GM20431 (cell line): ENCODE measurements at regions not wholly inside any gene's neighbourhood (a gene's known extent, or its start where the extent isn't known, plus 50 kb on each side); places are given as distances from the start of the nearest gene placed in this dataset.
"Not testable (repeated sequence)": the region's sequence is repeated elsewhere in the genome, so short reads cannot be mapped to it uniquely, and the experiment has no call there.

Source experiments
- in situ Hi-C: fragments of 300-500 bp; cut with MseI, MboI; formaldehyde crosslinking; loops from one replicate; pipeline ENCODE4 v1.15.0; 2020; ENCODE audit warnings: low sequenced_read_pairs; ENCODE audit not compliant: unreplicated experiment

DNA sequence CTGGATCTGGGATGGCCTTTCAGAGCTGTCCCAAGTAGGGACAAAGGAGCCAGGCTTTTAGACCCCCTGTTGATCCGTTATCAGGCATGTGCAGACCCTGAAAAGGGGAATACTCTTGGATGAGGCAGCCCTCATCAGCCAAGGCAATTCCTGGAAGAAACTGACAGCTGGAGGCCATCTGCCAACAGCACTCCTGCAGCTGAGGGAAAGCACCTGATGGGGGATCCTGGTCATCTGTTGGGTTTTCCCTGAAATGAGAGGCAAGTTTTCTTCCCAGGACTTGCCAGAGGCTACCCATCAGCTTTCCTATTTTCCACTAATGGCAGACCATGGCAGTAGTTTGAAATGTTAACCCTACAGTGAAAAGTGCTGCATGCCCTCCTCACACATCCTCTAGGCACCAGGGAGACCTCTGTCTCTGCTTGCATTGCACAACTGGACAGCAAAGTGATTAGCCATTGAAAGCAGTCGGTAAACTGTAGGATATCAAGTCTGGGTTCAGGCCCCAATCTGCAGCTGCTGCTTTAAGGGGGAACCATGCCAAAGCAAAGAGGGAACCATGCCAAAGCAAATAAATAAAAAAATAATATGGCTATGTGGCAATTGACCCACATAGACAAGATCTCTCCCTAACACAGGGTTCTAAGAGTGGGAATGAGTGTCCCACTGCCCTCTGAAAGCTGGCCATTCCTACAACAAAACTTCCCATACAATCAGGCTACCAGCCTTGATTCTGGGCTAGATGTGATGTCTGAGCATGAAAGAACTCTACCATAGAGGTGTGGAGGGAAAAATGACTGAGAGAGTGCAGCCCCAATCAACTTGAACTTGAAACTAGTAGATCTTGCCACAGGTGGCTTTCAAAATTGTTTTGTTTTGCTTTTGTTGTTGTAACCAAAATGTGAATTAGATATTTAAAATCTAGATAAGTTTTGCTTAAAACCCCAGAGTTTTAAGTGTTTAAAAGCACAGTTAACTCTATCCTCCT, 232.0 kb upstream of the STT3B start:
- in situ Hi-C loops: no loop called here

GRCh38 chr3:31302343-31302742, 230.4 kb upstream of the STT3B start:
- in situ Hi-C loops: no loop called here

DNA sequence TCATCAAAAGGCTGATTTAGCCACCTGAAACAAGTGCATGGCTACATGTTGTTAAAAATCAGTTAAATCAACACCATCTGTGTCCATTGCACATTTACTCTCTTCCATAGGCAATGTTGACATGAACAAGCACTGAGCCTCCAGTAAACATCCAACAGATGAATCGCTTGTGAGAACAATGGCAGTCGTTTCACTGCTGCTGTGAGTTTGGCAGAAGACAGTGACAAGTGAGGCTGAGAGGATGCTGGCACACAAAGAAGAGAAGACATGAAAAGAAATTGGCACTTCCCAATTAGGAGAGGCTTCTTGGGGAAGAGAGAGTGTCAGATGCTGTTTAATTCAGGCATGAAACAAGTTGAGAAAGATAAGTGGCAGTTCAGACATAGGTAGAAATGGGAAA, 227.4 kb upstream of the STT3B start:
- in situ Hi-C loops: no loop called here

DNA sequence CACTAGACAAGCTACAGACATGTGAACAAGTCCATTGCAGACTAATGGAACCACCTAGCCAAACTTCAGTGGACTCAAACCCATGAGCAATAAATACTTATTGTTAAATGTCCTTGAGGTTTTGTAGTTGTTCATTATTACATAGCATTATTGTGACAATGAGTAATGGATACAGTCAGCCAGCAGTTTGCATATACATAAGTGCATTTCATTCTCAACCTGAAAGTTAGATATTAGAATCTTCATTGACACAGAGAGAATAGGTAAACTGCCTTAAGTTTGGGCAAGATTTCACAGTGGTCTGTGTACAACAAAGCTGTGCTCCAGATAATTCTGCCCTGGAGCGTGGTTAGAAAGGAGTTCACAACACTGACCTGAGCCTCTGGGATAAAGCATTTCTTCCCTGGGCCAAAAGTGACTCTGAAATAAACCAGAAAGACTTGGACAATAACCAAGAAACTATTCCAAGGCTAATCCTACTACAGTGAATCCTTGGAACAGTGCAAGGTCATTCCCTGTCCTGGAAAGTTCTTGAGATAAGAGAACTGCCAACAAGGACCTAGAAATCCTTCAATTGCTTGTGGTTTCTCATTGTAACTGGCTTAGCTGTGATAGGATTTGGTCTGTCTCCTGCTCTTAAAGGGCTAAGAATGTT, 225.5 kb upstream of the STT3B start:
- in situ Hi-C loops: no loop called here

DNA sequence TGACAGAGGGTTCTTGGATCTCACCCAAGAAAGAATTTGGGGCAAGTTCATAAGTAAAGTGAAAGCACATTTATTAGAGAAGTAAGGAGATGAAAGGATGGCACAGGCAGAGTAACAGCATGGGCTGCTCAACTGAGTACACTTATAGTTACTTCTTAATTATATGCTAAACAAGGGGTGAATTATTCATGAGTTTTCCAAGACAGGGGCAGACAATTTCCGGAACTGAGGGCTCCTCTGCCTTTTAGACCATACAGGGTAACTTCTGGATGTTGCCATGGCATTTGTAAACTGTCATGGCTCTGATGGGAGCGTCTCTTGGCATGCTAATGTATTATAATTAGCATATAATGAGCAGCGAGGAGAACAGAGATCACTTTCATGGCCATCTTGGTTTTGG, 221.2 kb upstream of the STT3B start:
- in situ Hi-C loops: no loop called here

- in situ Hi-C loops: no loop called here
These were observed 220.3 kb upstream of the STT3B start for GRCh38 chr3:31312400-31312799.

- in situ Hi-C loops: no loop called here
These were observed 218.5 kb upstream of the STT3B start for GRCh38 chr3:31314258-31314657.

- in situ Hi-C loops: no loop called here
These were observed 213.4 kb upstream of the STT3B start for GRCh38 chr3:31319332-31319731.

- in situ Hi-C loops: no loop called here
These were observed 211.1 kb upstream of the STT3B start for GRCh38 chr3:31321620-31322019.

- in situ Hi-C loops: no loop called here
These were observed 210.3 kb upstream of the STT3B start for GRCh38 chr3:31322460-31322859.

GRCh38 chr3:31327826-31328357, 204.8 kb upstream of the STT3B start:
- in situ Hi-C loops: not testable (repeated sequence)

GRCh38 chr3:31331278-31331677, 201.4 kb upstream of the STT3B start:
- in situ Hi-C loops: no loop called here

DNA sequence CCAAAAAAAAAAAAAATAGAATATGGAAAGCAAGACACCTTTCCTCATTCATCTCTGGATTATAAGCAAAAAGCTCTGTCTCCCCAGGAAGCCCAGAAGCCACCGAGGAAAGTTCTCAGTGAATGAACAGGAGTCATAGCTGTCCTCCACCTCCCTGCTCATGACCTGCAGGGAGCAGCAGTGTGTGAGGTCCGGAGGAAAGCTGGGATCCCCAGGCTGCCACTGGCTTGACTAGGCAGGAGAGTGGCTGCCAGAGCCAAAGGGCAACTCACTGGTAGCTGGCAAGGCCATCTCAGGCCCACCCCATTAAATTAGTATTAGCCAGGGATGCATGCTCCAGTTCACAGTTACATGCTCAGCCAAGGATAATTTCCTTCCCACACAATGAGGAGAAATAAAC, 191.6 kb upstream of the STT3B start:
- in situ Hi-C loops: no loop called here

DNA sequence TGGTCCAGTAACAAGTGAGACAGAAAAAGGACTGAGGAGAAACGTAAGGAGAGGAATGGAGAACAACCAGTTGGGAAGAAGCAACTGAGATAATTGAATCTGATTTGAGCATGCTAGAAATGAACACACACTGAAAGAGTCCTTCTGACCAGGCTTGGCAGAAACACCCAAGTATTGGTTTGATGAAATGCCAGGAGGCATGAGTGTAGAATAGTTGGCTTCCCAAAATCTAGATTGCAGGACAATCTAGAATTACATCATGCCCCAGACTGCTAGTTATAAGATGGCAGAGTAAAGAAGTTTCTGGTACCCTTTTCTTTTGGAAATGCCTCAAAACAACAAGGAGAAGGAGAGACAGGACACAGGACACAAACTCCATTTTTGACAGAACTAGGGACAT, 189.7 kb upstream of the STT3B start:
- in situ Hi-C loops: no loop called here

DNA sequence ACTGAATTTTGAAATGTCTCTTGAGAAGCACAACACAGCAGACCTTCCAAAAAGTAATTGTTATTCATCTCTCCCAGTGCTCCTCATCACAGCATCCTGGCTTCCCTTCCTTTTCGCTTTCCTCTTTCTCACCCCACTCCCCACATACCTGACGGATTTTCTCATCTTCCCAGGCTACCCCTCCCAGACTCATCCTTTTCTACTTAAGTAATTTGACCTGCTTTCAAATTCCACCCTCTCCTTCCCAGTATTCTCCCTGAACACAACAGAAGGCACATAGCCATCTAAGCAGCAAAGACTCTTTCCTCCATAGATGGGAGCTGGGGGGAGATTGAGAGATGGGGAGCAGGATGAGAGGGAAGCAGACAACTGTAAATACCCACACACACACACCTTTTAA, 187.1 kb upstream of the STT3B start:
- in situ Hi-C loops: no loop called here

GRCh38 chr3:31346542-31346979, 186.2 kb upstream of the STT3B start:
- in situ Hi-C loops: no loop called here

DNA sequence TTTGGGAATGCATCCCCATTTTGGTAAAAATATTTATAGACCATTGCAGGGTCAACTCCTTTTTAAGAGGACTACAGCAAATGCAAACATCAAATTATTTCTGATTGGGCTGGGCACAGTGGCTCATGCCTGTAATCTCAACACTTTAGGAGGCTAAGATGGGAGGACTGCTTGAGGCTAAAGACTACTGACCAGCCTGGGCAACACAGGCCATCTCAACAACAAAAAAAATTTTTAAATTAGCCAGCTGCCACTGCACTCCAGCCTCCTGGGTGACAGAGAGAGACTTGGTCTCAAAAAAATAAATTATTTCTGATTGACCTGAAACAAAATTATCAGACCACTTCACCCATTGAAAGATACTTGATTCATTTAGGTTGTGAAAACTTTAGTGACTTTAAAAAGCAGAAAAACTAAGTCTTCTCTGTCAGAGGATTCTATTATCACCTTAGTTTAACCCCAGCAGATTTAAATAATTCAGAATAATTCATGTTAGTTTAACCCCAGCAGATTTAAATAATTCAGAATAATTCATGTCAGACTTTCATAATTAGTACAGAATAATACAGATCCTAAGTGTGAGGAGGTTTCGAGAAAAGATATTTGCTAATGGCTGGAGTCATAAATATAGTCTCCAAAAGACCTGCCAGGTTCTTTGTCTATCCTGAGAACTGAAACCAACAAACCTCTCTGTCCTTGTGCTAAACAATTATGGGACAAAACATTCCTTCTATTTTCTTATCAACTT, 183.6 kb upstream of the STT3B start:
- in situ Hi-C loops: no loop called here

GRCh38 chr3:31350307-31350706, 182.4 kb upstream of the STT3B start:
- in situ Hi-C loops: no loop called here

DNA sequence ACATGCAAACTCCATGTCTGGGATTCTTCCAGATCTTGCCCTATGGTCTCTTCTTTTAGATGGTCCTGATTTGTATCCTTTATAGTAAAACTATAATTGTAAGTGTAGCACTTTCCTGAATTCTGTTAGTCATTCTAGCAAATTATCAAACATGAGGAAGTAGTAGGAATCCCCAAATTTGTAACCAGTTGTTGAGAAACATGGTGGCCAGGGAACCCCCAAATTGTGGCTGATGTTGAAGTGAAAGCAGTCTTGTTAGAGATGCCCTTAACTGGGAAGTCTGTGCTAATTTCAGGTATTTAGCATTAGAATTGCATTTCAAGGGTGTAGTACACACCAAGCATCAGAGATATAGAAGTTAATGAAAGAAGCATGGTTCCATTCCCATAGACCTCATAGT, 180.4 kb upstream of the STT3B start:
- in situ Hi-C loops: no loop called here

DNA sequence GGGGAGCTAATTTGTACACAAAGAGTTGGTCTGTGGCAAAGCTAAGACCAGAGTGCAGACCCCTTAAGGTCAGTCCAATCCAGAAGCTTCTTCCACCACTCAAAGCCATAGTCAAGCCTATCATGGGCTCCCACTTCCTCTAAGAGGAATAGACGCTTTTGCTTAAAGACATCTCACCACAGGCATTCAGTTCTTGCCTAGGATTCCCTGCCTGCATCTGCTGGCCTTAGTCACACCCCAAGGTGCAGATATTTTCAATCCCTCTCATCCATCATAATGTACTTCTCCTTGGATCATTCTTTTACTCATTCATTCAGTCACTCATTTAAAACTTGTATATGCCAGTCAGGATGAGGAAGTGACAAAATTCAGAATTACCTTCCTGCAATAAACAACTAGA, 179.6 kb upstream of the STT3B start:
- in situ Hi-C loops: no loop called here
